ENCODE measurements at regions not wholly inside any gene's neighbourhood (a gene's known extent, or its start where the extent isn't known, plus 50 kb on each side); places are given as distances from the start of the nearest gene placed in this dataset.
"Not testable (repeated sequence)": the region's sequence is repeated elsewhere in the genome, so short reads cannot be mapped to it uniquely, and the experiment has no call there.

DNA sequence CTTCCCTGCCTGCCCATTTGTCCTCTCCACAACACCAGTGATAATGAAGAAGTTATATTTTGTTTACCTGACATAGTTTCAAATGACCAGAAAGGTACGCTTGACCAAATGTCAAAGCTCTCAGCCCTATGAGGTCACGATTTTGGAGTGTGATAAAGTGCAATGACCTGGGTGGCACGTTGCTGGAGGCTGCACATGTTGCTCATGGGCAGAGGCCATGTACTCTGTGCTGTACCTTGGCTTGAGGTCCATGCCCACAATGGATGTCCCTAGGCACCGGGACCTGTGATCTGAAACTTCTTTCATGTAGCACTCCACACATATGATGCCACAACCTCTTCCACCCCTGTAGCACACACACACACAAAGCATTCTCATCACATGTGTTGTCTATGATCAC, 164.0 kb upstream of the HEY2 start:
- Histone ChIP-seq H3K4me3 (no peak overlapping the region), H3K27me3 (no peaks in the 10 kb centered on the region), H3K36me3 (no peaks in the 10 kb centered on the region), H3K9me3 (no peaks in the 10 kb centered on the region), H3K4me1 (peaks cover 14 to 17% of the 10 kb centered on the region in 2 donors), H3K27ac (peak overlapping the region; percentile 84 to 88 (median 87))
- DNase-seq = no peak
- in situ Hi-C loops (cut with MboI; ENCODE audit: low sequenced_read_pairs in 4 of 4) = loop anchor here in 2 of 4 donors (10.0 to 25.0 kb wide), 2 partner anchors 169 to 177 kb away; no protein-coding TSS in a partner anchor
- TF ChIP-seq, protein P1, sequence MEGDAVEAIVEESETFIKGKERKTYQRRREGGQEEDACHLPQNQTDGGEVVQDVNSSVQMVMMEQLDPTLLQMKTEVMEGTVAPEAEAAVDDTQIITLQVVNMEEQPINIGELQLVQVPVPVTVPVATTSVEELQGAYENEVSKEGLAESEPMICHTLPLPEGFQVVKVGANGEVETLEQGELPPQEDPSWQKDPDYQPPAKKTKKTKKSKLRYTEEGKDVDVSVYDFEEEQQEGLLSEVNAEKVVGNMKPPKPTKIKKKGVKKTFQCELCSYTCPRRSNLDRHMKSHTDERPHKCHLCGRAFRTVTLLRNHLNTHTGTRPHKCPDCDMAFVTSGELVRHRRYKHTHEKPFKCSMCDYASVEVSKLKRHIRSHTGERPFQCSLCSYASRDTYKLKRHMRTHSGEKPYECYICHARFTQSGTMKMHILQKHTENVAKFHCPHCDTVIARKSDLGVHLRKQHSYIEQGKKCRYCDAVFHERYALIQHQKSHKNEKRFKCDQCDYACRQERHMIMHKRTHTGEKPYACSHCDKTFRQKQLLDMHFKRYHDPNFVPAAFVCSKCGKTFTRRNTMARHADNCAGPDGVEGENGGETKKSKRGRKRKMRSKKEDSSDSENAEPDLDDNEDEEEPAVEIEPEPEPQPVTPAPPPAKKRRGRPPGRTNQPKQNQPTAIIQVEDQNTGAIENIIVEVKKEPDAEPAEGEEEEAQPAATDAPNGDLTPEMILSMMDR (IDR thresholded peaks at IDR 0.05 in 4 of 5, conservative IDR thresholded peaks at IDR 0.05 in 1 of 5) = no peak
- no peak for TF ChIP-seq POLR2A (IDR thresholded peaks at IDR 0.05)
- ATAC-seq = no peak
- intact Hi-C loops (cut with DNase I; ENCODE audit: low total_unique reads) = loop anchor here (2.0 to 10.0 kb wide), 3 partner anchors 167 to 431 kb away; partner anchors contain the start of gene TPD52L1

DNA sequence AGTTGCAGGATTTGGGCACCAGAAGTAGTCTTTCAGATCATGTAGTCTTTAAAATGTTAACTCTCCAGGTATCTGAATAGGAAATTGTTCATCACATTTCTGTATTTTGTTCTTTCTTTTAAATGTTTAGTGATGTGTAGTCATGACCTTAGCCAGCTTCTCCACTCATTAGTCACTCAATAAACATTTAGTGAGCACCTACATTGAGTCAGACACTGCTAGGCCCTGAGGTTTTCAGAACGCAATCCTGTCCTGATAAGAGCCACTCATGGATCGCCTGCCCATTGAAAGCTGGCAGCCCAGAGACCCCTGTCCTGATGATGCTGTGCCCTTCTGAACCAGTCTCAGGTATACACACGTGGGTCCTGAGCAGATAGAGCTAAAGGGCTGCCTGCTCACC, 163.4 kb upstream of the HEY2 start:
- H3K4me3 ChIP-seq = no peak overlapping the region
- H3K9me3 ChIP-seq = no peaks in the 10 kb centered on the region
- in situ Hi-C loops (cut with MboI; ENCODE audit: low sequenced_read_pairs in 4 of 4) (loop anchor here in 2 of 4 donors (10.0 to 25.0 kb wide), 2 partner anchors 169 to 176 kb away; no protein-coding TSS in a partner anchor), intact Hi-C loops (cut with DNase I; ENCODE audit: low total_unique reads) (loop anchor here (10.0 kb wide), 1 partner anchor 431 kb away; the partner anchor contains the start of gene TPD52L1)
- TF ChIP-seq, protein P1 (IDR thresholded peaks at IDR 0.05 in 4 of 5, conservative IDR thresholded peaks at IDR 0.05 in 1 of 5) = no peak
- no peak for TF ChIP-seq POLR2A (IDR thresholded peaks at IDR 0.05)
- H3K27ac ChIP-seq = no peak overlapping the region
- peaks cover 14 to 17% of the 10 kb centered on the region in 2 donors for H3K4me1 ChIP-seq
- ATAC-seq = no peak
- DNase-seq = no peak
- H3K36me3 ChIP-seq = no peaks in the 10 kb centered on the region
- no peaks in the 10 kb centered on the region for H3K27me3 ChIP-seq

DNA sequence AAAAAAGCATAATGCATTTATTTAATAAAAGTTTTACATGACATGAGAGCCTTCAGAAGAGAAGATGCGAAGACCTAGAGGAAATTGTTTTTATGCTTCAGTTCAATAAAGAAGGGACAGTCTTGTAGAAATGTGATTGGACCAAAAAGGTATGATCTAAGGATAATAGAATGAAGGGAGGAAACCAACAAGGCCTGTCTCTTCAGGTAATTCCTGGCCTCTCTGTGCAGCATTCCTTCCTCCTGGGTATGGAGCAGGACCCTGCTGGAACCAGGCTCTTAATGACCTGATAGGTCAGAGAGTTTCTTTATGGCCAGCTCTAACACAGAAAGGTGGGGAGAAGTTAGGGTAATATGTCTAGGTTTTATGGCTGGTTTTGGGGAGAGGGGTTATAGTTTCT, 162.8 kb upstream of the HEY2 start:
- TF ChIP-seq POLR2A (IDR thresholded peaks at IDR 0.05) = no peak
- TF ChIP-seq, protein P1 (IDR thresholded peaks at IDR 0.05 in 4 of 5, conservative IDR thresholded peaks at IDR 0.05 in 1 of 5) = no peak
- no peaks in the 10 kb centered on the region for H3K27me3 ChIP-seq
- H3K9me3 ChIP-seq = no peaks in the 10 kb centered on the region
- DNase-seq = no peak
- ATAC-seq = no peak
- peaks cover 14 to 17% of the 10 kb centered on the region in 2 donors for H3K4me1 ChIP-seq
- in situ Hi-C loops (cut with MboI; ENCODE audit: low sequenced_read_pairs in 4 of 4) = loop anchor here in 2 of 4 donors (10.0 to 25.0 kb wide), 2 partner anchors 168 to 176 kb away; no protein-coding TSS in a partner anchor
- H3K36me3 ChIP-seq = no peaks in the 10 kb centered on the region
- H3K4me3 ChIP-seq = no peak overlapping the region
- intact Hi-C loops (cut with DNase I; ENCODE audit: low total_unique reads) = loop anchor here (10.0 kb wide), 1 partner anchor 432 kb away; the partner anchor contains the start of gene TPD52L1
- no peak overlapping the region for H3K27ac ChIP-seq

DNA sequence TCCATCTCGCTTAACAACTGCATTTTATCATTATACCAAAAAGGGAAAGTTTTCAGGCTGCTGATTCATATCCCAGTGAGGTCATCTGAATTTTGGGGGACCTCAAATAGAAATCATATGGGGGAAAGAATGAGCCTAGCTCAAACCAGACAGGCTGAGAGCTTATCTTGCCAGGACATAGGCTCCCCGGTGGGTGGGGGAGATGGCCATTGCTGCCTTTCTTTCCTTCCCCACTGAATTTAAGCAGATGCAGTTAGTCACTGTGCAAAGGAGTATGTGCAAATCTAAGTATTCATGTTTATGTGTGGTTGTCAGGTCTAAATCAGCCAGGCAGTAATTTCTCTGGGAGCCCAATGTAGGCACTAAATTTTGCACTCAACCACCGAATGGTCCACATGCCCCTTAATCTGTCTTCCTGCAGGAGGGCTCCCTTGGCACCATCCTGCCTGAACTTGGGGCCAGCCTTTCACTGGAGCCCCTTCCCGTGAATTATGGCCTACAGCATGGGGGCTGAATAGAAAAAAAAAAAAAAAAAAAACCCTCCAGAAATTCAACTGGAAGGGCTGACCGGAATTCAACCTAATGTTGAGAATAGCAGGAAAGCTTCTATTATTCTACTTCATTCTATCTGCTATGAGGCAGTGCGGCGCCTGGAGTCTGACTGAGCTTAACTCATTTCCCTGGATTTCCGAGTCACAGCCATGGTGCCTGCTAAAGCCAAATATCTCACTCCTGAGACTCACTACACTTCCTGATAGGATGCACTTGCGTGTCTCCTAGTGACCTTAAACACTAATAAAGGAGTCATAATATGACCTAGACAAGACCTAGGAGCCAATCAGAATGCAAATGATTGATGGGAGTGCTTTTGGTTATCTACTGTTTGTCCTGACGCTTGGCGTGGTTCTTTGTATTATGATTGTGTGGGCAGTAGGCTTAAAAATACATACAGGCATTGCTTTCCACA, 161.5 kb upstream of the HEY2 start:
- H3K27ac ChIP-seq = no peak overlapping the region
- intact Hi-C loops (cut with DNase I; ENCODE audit: low total_unique reads) (loop anchor here (10.0 kb wide), 1 partner anchor 433 kb away; the partner anchor contains the start of gene TPD52L1), in situ Hi-C loops (cut with MboI; ENCODE audit: low sequenced_read_pairs in 4 of 4) (loop anchor here in 2 of 4 donors (10.0 to 25.0 kb wide), 2 partner anchors 167 to 174 kb away; no protein-coding TSS in a partner anchor)
- H3K4me3 ChIP-seq = no peak overlapping the region
- H3K36me3 ChIP-seq = no peaks in the 10 kb centered on the region
- H3K27me3 ChIP-seq = no peaks in the 10 kb centered on the region
- peaks cover 14 to 17% of the 10 kb centered on the region in 2 donors for H3K4me1 ChIP-seq
- TF ChIP-seq, protein P1 (IDR thresholded peaks at IDR 0.05 in 4 of 5, conservative IDR thresholded peaks at IDR 0.05 in 1 of 5) = no peak
- TF ChIP-seq POLR2A (IDR thresholded peaks at IDR 0.05) = no peak
- H3K9me3 ChIP-seq = no peaks in the 10 kb centered on the region
- no peak for ATAC-seq
- DNase-seq = no peak

DNA sequence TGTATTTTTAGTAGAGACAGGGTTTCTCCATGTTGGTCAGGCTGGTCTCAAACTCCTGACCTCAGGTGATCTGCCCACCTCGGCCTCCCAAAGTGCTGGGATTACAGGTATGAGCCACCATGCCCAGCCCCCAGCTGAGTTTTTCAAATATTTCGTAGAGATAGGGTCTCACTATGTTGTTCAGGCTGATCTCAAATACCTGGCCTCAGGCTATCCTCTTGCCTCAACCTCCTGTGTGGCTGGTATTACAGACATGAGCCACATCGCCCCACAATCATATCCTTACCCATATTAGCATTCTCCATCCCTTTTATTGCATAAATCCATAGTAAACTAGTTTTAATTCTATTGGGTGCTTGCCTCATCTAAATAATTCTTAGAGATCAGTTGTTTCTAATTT, 157.6 kb upstream of the HEY2 start:
- H3K27me3 ChIP-seq; intact Hi-C loops (cut with DNase I; ENCODE audit: low total_unique reads); H3K27ac ChIP-seq; DNase-seq; H3K4me3 ChIP-seq; H3K36me3 ChIP-seq; ATAC-seq; H3K9me3 ChIP-seq: not testable (repeated sequence)
- peaks cover 19% of the 10 kb centered on the region in 2 donors for H3K4me1 ChIP-seq
- in situ Hi-C loops (cut with MboI; ENCODE audit: low sequenced_read_pairs in 4 of 4) = loop anchor here in 2 of 4 donors (10.0 to 25.0 kb wide), 2 partner anchors 163 to 171 kb away; no protein-coding TSS in a partner anchor
